ENCODE measurements at regions not wholly inside any gene's neighbourhood (a gene's known extent, or its start where the extent isn't known, plus 50 kb on each side); places are given as distances from the start of the nearest gene placed in this dataset.

DNA sequence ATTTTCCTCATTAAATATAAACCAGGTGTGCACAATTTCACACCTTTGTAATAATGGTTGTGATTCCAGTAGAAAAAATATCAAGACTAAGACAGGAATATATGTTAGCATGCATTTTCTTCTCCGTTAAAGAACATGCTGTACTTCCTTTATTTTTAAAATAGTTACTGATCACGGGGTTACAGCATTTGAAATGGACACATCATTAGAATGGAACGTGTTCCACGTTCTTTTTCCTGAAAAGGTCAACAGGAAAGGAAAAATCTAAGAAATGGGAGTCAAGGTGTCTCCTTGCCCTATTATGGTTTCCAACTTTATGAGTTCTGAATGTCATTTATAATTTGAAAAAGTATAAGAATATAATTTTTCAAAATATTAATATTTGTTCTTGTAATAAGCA is 1325.7 kb downstream of the SLC16A7 start (continued):
- TF ChIP-seq, protein P1, sequence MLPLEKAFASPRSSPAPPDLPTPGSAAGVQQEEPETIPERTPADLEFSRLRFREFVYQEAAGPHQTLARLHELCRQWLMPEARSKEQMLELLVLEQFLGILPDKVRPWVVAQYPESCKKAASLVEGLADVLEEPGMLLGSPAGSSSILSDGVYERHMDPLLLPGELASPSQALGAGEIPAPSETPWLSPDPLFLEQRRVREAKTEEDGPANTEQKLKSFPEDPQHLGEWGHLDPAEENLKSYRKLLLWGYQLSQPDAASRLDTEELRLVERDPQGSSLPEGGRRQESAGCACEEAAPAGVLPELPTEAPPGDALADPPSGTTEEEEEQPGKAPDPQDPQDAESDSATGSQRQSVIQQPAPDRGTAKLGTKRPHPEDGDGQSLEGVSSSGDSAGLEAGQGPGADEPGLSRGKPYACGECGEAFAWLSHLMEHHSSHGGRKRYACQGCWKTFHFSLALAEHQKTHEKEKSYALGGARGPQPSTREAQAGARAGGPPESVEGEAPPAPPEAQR (CRISPR knock-in tag; IDR thresholded peaks at IDR 0.05) = no peak
- no peak for TF ChIP-seq OVOL2 (CRISPR knock-in tag; IDR thresholded peaks at IDR 0.05; ENCODE audit: borderline replicate concordance)
- TF ChIP-seq, protein P2, sequence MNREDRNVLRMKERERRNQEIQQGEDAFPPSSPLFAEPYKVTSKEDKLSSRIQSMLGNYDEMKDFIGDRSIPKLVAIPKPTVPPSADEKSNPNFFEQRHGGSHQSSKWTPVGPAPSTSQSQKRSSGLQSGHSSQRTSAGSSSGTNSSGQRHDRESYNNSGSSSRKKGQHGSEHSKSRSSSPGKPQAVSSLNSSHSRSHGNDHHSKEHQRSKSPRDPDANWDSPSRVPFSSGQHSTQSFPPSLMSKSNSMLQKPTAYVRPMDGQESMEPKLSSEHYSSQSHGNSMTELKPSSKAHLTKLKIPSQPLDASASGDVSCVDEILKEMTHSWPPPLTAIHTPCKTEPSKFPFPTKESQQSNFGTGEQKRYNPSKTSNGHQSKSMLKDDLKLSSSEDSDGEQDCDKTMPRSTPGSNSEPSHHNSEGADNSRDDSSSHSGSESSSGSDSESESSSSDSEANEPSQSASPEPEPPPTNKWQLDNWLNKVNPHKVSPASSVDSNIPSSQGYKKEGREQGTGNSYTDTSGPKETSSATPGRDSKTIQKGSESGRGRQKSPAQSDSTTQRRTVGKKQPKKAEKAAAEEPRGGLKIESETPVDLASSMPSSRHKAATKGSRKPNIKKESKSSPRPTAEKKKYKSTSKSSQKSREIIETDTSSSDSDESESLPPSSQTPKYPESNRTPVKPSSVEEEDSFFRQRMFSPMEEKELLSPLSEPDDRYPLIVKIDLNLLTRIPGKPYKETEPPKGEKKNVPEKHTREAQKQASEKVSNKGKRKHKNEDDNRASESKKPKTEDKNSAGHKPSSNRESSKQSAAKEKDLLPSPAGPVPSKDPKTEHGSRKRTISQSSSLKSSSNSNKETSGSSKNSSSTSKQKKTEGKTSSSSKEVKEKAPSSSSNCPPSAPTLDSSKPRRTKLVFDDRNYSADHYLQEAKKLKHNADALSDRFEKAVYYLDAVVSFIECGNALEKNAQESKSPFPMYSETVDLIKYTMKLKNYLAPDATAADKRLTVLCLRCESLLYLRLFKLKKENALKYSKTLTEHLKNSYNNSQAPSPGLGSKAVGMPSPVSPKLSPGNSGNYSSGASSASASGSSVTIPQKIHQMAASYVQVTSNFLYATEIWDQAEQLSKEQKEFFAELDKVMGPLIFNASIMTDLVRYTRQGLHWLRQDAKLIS (CRISPR knock-in tag; IDR thresholded peaks at IDR 0.05; ENCODE audit: borderline replicate concordance) = no peak
- TF ChIP-seq, protein P3, sequence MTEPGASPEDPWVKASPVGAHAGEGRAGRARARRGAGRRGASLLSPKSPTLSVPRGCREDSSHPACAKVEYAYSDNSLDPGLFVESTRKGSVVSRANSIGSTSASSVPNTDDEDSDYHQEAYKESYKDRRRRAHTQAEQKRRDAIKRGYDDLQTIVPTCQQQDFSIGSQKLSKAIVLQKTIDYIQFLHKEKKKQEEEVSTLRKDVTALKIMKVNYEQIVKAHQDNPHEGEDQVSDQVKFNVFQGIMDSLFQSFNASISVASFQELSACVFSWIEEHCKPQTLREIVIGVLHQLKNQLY (CRISPR knock-in tag; IDR thresholded peaks at IDR 0.05) = no peak

DNA sequence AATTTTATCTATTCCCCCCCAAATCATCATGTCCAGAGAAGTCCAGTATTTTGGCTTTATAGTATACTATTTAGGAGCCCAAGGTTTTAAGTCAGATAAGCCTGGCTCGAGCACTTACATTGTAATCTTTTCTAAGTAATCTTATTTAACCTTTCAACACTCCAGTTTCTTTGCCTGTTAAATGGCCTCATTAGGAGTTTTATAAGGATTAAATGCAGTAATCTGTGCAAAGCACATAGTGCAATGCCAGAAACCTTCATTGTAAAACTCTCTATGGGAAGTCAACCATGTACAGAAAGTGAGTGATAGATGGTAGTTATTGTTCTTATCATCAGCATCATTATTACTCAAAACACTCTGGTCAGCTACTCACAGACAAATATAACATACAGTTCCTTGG is 1330.4 kb downstream of the SLC16A7 start:
- TF ChIP-seq NR3C1 (CRISPR knock-in tag; conservative IDR thresholded peaks at IDR 0.05; ENCODE audit: low read depth) (no peak), ZNF416 (CRISPR knock-in tag; IDR thresholded peaks at IDR 0.05) (no peak), FOXJ3 (CRISPR knock-in tag; IDR thresholded peaks at IDR 0.05; ENCODE audit: borderline replicate concordance) (no peak), FOXK1 (CRISPR knock-in tag; IDR thresholded peaks at IDR 0.05) (no peak), ZNF219 (CRISPR knock-in tag; IDR thresholded peaks at IDR 0.05; ENCODE audit: borderline replicate concordance) (no peak), SMAD4 (CRISPR knock-in tag; IDR thresholded peaks at IDR 0.05) (no peak), CBFB (CRISPR knock-in tag; IDR thresholded peaks at IDR 0.05; ENCODE audit: low read depth) (no peak), TCF7 (CRISPR knock-in tag; IDR thresholded peaks at IDR 0.05; ENCODE audit: low read depth) (no peak), NFE2L1 (CRISPR knock-in tag; IDR thresholded peaks at IDR 0.05) (no peak), KAT7 (CRISPR knock-in tag; IDR thresholded peaks at IDR 0.05; ENCODE audit: borderline replicate concordance) (no peak), GTF2I (CRISPR knock-in tag; conservative IDR thresholded peaks at IDR 0.05) (no peak)
- TF ChIP-seq, protein P4, sequence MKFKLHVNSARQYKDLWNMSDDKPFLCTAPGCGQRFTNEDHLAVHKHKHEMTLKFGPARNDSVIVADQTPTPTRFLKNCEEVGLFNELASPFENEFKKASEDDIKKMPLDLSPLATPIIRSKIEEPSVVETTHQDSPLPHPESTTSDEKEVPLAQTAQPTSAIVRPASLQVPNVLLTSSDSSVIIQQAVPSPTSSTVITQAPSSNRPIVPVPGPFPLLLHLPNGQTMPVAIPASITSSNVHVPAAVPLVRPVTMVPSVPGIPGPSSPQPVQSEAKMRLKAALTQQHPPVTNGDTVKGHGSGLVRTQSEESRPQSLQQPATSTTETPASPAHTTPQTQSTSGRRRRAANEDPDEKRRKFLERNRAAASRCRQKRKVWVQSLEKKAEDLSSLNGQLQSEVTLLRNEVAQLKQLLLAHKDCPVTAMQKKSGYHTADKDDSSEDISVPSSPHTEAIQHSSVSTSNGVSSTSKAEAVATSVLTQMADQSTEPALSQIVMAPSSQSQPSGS (CRISPR knock-in tag; IDR thresholded peaks at IDR 0.05; ENCODE audit: borderline replicate concordance, low read depth) = no peak
- TF ChIP-seq, protein P5, sequence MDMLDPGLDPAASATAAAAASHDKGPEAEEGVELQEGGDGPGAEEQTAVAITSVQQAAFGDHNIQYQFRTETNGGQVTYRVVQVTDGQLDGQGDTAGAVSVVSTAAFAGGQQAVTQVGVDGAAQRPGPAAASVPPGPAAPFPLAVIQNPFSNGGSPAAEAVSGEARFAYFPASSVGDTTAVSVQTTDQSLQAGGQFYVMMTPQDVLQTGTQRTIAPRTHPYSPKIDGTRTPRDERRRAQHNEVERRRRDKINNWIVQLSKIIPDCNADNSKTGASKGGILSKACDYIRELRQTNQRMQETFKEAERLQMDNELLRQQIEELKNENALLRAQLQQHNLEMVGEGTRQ (CRISPR knock-in tag; IDR thresholded peaks at IDR 0.05) = no peak
- TF ChIP-seq, protein P6, sequence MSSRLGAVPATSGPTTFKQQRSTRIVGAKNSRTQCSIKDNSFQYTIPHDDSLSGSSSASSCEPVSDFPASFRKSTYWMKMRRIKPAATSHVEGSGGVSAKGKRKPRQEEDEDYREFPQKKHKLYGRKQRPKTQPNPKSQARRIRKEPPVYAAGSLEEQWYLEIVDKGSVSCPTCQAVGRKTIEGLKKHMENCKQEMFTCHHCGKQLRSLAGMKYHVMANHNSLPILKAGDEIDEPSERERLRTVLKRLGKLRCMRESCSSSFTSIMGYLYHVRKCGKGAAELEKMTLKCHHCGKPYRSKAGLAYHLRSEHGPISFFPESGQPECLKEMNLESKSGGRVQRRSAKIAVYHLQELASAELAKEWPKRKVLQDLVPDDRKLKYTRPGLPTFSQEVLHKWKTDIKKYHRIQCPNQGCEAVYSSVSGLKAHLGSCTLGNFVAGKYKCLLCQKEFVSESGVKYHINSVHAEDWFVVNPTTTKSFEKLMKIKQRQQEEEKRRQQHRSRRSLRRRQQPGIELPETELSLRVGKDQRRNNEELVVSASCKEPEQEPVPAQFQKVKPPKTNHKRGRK (CRISPR knock-in tag; IDR thresholded peaks at IDR 0.05; ENCODE audit: borderline replicate concordance) = no peak
- TF ChIP-seq, protein P7, sequence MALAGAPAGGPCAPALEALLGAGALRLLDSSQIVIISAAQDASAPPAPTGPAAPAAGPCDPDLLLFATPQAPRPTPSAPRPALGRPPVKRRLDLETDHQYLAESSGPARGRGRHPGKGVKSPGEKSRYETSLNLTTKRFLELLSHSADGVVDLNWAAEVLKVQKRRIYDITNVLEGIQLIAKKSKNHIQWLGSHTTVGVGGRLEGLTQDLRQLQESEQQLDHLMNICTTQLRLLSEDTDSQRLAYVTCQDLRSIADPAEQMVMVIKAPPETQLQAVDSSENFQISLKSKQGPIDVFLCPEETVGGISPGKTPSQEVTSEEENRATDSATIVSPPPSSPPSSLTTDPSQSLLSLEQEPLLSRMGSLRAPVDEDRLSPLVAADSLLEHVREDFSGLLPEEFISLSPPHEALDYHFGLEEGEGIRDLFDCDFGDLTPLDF (CRISPR knock-in tag; IDR thresholded peaks at IDR 0.05) = no peak
- Mint-ChIP-seq H3K27me3 (ENCODE audit: low read depth) (no peaks in the 10 kb centered on the region), H3K36me3 (no peaks in the 10 kb centered on the region), H3K4me3 (no peak overlapping the region), H3K4me1 (no peaks in the 10 kb centered on the region), H3K9me3 (no peaks in the 10 kb centered on the region), H3K27ac (no peak overlapping the region)
- ChIA-PET CTCF (no interaction called here), POLR2A (no interaction called here)
- ATAC-seq = no peak
- no peak for DNase-seq (ENCODE audit: low spot score)
